Loucy (cell line): ENCODE measurements at regions not wholly inside any gene's neighbourhood (a gene's known extent, or its start where the extent isn't known, plus 50 kb on each side); places are given as distances from the start of the nearest gene placed in this dataset.

Experiments used
- CTCF ChIP-seq: fragments of 200-600 bp; sonication (generic); conservative IDR thresholded peaks from 2 replicates; pipeline ENCODE4 v1.5.1; 2014; ENCODE audit warnings: mild to moderate bottlenecking, antibody characterized with exemption, low read length
- EZH2phosphoT487 ChIP-seq: fragments of 200-600 bp; IDR thresholded peaks from 2 replicates; pipeline ENCODE4 v1.6.1; 2018; ENCODE audit warnings: antibody characterized with exemption, mild to moderate bottlenecking, moderate library complexity, borderline replicate concordance

DNA sequence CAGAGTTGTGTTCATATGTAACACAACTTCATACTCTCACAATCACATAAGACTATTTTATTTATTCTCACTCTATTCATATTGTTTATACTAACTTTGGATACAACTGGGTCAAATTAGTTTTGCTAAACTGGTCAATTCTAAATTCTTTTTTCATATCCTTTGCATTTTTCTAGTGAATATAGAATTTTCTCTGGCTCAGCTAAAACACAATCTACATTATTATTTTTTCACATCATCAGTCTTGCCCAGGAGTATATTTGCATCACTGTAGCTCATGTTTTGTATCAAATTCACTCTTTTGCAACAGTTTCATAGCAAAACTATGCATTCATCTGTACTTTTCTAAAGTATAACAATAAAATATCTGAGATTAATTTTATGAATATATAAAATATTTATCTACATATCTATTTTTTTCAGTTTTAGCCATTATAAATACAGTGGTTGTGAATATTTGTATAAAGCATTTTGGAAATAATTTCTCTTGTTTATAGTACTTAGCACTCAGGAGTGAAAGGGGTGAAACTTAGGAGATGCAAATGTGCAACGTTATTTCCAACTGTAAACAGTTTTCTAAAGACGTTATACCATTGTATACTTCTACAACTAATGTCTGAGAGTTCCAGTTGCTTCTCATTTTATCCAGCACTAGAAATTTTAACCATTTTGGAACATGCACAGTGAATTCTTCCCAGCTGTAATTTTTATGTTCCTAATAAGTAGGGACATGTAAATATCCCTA lies 854.6 kb downstream of the CBLN2 start:
- TF ChIP-seq CTCF (no peak), EZH2phosphoT487 (no peak)
